Adrenal gland (tissue), 9 donors: ENCODE measurements at regions not wholly inside any gene's neighbourhood (a gene's known extent, or its start where the extent isn't known, plus 50 kb on each side); places are given as distances from the start of the nearest gene placed in this dataset.

Experiments used
- DNase-seq, 7 donors: peaks; one replicate each; pipeline ENCODE4 v3.0.0-alpha.2; 2019 to 2020
- H3K27ac ChIP-seq, 5 donors: fragments of 200-600 bp; sonication (generic) in 4 of 5; 1 replicate in 3 of 5; 2 replicates in 2 of 5; pipeline versions ENCODE4 v1.5.1 to v1.8.0; 2016 to 2020; ENCODE audit warnings: mild to moderate bottlenecking in 1 of 5
- H3K27me3 ChIP-seq: fragments of 200-600 bp; 2 replicates; pipeline ENCODE4 v1.8.0; 2021
- H3K36me3 ChIP-seq, 2 donors: fragments of 200-600 bp; replicated peaks in 1 of 2; 1 replicate in 1 of 2; 2 replicates in 1 of 2; pipeline versions ENCODE4 v1.5.1 to v1.8.0; 2018 to 2022
- H3K4me1 ChIP-seq, 2 donors: fragments of 200-600 bp; replicated peaks in 1 of 2; 1 replicate in 1 of 2; 2 replicates in 1 of 2; pipeline versions ENCODE4 v1.5.1 to v1.8.0; 2018 to 2021
- H3K4me3 ChIP-seq, 4 donors: fragments of 200-600 bp; sonication (generic) in 3 of 4; one replicate each; pipeline ENCODE4 v1.5.1; 2016 to 2018
- H3K9me3 ChIP-seq, 3 donors: fragments of 200-600 bp; sonication (generic) in 1 of 3; replicated peaks in 1 of 3; 1 replicate in 2 of 3; 2 replicates in 1 of 3; pipeline versions ENCODE4 v1.5.1 to v1.8.0; 2016 to 2021
- CTCF ChIP-seq, 6 experiments: fragments of 450-650 bp in 4 of 6; fragments of 200-600 bp in 2 of 6; sonication (generic) in 1 of 6; IDR thresholded peaks; 1 replicate in 5 of 6; 2 replicates in 1 of 6; pipeline versions ENCODE4 v1.5.1 to v1.8.0; 2016 to 2021; ENCODE audit warnings: antibody characterized with exemption in 6 of 6, mild to moderate bottlenecking in 2 of 6, moderate library complexity in 1 of 6
- POLR2A ChIP-seq, 2 donors: fragments of 450-650 bp; IDR thresholded peaks; one replicate each; pipeline ENCODE4 v1.6.1; 2017; ENCODE audit warnings: antibody characterized with exemption in 2 of 2, mild to moderate bottlenecking in 2 of 2, moderate library complexity in 1 of 2
- WGBS, 4 donors: extraction: QIAGEN DNeasy Blood & Tissue Kit in 2 of 4; methylation state at CpG; one replicate each; pipeline versions ENCODE4 v1.1.5 to v1.1.7; 2013 to 2017; 5-methylcytosine and 5-hydroxymethylcytosine counted together
- intact Hi-C, 2 donors: fragments of 100-400 bp; cut with DNase I; formaldehyde crosslinking; loops; one replicate each; pipeline versions ENCODE4 v1.14.1 to v1.15.0; 2022 to 2023
- donor health status: healthy with polysubstance abuse.
- donor health status: Bipolar disorder and iron deficiency.
- donor health status: DM: yes; HTN: yes; CAD: no.
- donor health status: DM: no; HTN: no; CAD: no.
- donor health status: DM: no; HTN: no; CAD: no.

GRCh38 chr2:156134887-156135286 is 197.6 kb downstream of the NR4A2 start:
- Histone ChIP-seq H3K27me3 (no peaks in the 10 kb centered on the region), H3K27ac (no peak overlapping the region), H3K9me3 (no peaks in the 10 kb centered on the region), H3K36me3 (no peaks in the 10 kb centered on the region), H3K4me3 (no peak overlapping the region), H3K4me1 (no peaks in the 10 kb centered on the region)
- 80 to 89% (median 85%) methylated on average over 5 of the region's 5 CpGs for WGBS, 4 donors
- TF ChIP-seq POLR2A (IDR thresholded peaks at IDR 0.05) = no peak
- no peak for TF ChIP-seq CTCF (IDR thresholded peaks at IDR 0.05)
- no peak for DNase-seq
- intact Hi-C loops = no loop called here

GRCh38 chr2:156132941-156133340 is 199.6 kb downstream of the NR4A2 start:
- intact Hi-C loops = no loop called here
- no peaks in the 10 kb centered on the region for H3K9me3 ChIP-seq
- no peak overlapping the region for H3K27ac ChIP-seq
- H3K4me1 ChIP-seq = no peaks in the 10 kb centered on the region
- H3K27me3 ChIP-seq = no peaks in the 10 kb centered on the region
- H3K4me3 ChIP-seq = no peak overlapping the region
- DNase-seq = no peak
- TF ChIP-seq POLR2A (IDR thresholded peaks at IDR 0.05) (no peak), CTCF (IDR thresholded peaks at IDR 0.05) (no peak)
- H3K36me3 ChIP-seq = no peaks in the 10 kb centered on the region
- WGBS, 4 donors = 69 to 95% (median 76%) methylated on average over 1 of the region's 1 CpG

GRCh38 chr2:156132130-156132529 is 200.4 kb downstream of the NR4A2 start:
- TF ChIP-seq POLR2A (IDR thresholded peaks at IDR 0.05) = no peak
- TF ChIP-seq CTCF (IDR thresholded peaks at IDR 0.05) = no peak
- Histone ChIP-seq H3K27me3 (no peaks in the 10 kb centered on the region), H3K4me3 (no peak overlapping the region), H3K27ac (no peak overlapping the region), H3K9me3 (no peaks in the 10 kb centered on the region), H3K36me3 (no peaks in the 10 kb centered on the region), H3K4me1 (no peaks in the 10 kb centered on the region)
- intact Hi-C loops = no loop called here
- no peak for DNase-seq
- 88 to 95% (median 90%) methylated on average over 2 of the region's 2 CpGs for WGBS, 4 donors

GRCh38 chr2:156129227-156129626 is 203.3 kb downstream of the NR4A2 start:
- Histone ChIP-seq H3K4me1 (no peaks in the 10 kb centered on the region), H3K27me3 (no peaks in the 10 kb centered on the region), H3K4me3 (no peak overlapping the region), H3K36me3 (no peaks in the 10 kb centered on the region), H3K27ac (no peak overlapping the region), H3K9me3 (no peaks in the 10 kb centered on the region)
- 51 to 62% (median 55%) methylated on average over 2 of the region's 2 CpGs for WGBS, 4 donors
- DNase-seq = no peak
- intact Hi-C loops = no loop called here
- TF ChIP-seq CTCF (IDR thresholded peaks at IDR 0.05) = no peak
- no peak for TF ChIP-seq POLR2A (IDR thresholded peaks at IDR 0.05)
